A549 (cell line): ENCODE measurements at regions not wholly inside any gene's neighbourhood (a gene's known extent, or its start where the extent isn't known, plus 50 kb on each side); places are given as distances from the start of the nearest gene placed in this dataset.

Experiments used
- ATAC-seq, 2 experiments: fragments of 200-7000 bp in 1 of 2; fragments of >200 bp in 1 of 2; cut with Nextera tagmentation in 1 of 2; cut with Tn5 transposase in 1 of 2; 3 replicates each; pipeline versions ENCODE4 v1.8.0 to v1.9.1; 2018 to 2020; ENCODE audit warnings: mild to moderate bottlenecking in 1 of 2, moderate library complexity in 1 of 2
- CTCF ChIA-PET: fragments of 300-600 bp; sonication (Branson Sonifier 250); formaldehyde crosslinking; extraction: SDS; loops from one replicate; lab custom pipeline; 2021; ENCODE audit warnings: antibody characterized with exemption, inconsistent platforms; lab: Yijun Ruan, JAX
- POLR2A ChIA-PET: fragments of 350-600 bp; formaldehyde crosslinking; extraction: SDS; loops from one replicate; lab custom pipeline; 2021; ENCODE audit warnings: antibody characterized with exemption, inconsistent platforms; lab: Yijun Ruan, JAX
- DNase-seq, 2 experiments: peaks; one replicate each; pipeline versions ENCODE4 v3.0.0 to v3.0.0-alpha.2; 2011 to 2016; ENCODE audit warnings: low read depth in 1 of 2, low spot score in 1 of 2
- FAIRE-seq: peaks from 2 replicates; lab custom pipeline; 2011; peaks lifted over from hg19 to GRCh38; lab: Jason Lieb, UNC
- H3K27ac ChIP-seq, 2 experiments: fragments of >200 bp; sonication (Bioruptor Twin); formaldehyde crosslinking; 3 replicates each; pipeline ENCODE4 v1.5.1; 2016 to 2017
- H3K4me1 ChIP-seq: fragments of >200 bp; sonication (Bioruptor Twin); formaldehyde crosslinking; 3 replicates; pipeline ENCODE4 v1.6.1; 2016
- H3K4me2 ChIP-seq: fragments of >200 bp; sonication (Bioruptor Twin); formaldehyde crosslinking; 3 replicates; pipeline ENCODE4 v1.6.1; 2016
- H3K4me3 ChIP-seq: fragments of >200 bp; sonication (Bioruptor Twin); formaldehyde crosslinking; 3 replicates; pipeline ENCODE4 v1.5.1; 2016
- H3K9me3 ChIP-seq: fragments of >200 bp; sonication (Bioruptor Twin); formaldehyde crosslinking; 3 replicates; pipeline ENCODE4 v1.6.1; 2016
- CBX8 ChIP-seq: fragments of 200-600 bp; sonication (generic); IDR thresholded peaks from 2 replicates; pipeline ENCODE4 v1.6.1; 2016
- CEBPB ChIP-seq, 2 experiments: fragments of >200 bp in 1 of 2; sonication (Bioruptor Twin) in 1 of 2; formaldehyde crosslinking in 1 of 2; IDR thresholded peaks; 2 replicates each; pipeline ENCODE4 v1.6.1; 2012 to 2016
- CHD2 ChIP-seq: fragments of 150-350 bp; IDR thresholded peaks from 2 replicates; pipeline ENCODE4 v1.6.1; 2014; ENCODE audit warnings: low read length; ENCODE audit not compliant: partially characterized antibody
- EHMT2 ChIP-seq: fragments of 200-600 bp; sonication (generic); IDR thresholded peaks from 2 replicates; pipeline ENCODE4 v1.6.1; 2016; ENCODE audit warnings: antibody characterized with exemption, low read depth, mild to moderate bottlenecking, moderate library complexity
- ELK1 ChIP-seq: fragments of 150-350 bp; IDR thresholded peaks from 2 replicates; pipeline ENCODE4 v1.6.1; 2014; ENCODE audit warnings: low read depth, mild to moderate bottlenecking, low read length
- HMGXB4 ChIP-seq: fragments of 250-450 bp; sonication (Bioruptor Pico); IDR thresholded peaks from 2 replicates; pipeline ENCODE4 v1.5.0; 2021; ENCODE audit warnings: mild to moderate bottlenecking, moderate library complexity, borderline replicate concordance
- HOXA7 ChIP-seq: fragments of 250-450 bp; sonication (Bioruptor Pico); IDR thresholded peaks from 2 replicates; pipeline ENCODE4 v1.5.0; 2020; ENCODE audit warnings: mild to moderate bottlenecking, moderate library complexity
- JUN ChIP-seq, 2 experiments: fragments of >200 bp; sonication (Bioruptor Twin); formaldehyde crosslinking; IDR thresholded peaks; 2 replicates in 1 of 2; 3 replicates in 1 of 2; pipeline ENCODE4 v1.6.1; 2016 to 2017
- MAZ ChIP-seq: fragments of 150-350 bp; IDR thresholded peaks from 2 replicates; pipeline ENCODE4 v1.6.1; 2014; ENCODE audit warnings: antibody characterized with exemption, low read depth, low read length, borderline replicate concordance
- NFE2L2 ChIP-seq: fragments of 150-350 bp; conservative IDR thresholded peaks from 2 replicates; pipeline ENCODE4 v1.6.1; 2014; ENCODE audit warnings: low read length
- PBX3 ChIP-seq: IDR thresholded peaks from 2 replicates; pipeline ENCODE4 v1.6.1; 2012
- RARB ChIP-seq: fragments of 250-450 bp; sonication (Bioruptor Pico); IDR thresholded peaks from 2 replicates; pipeline ENCODE4 v1.8.0; 2021; ENCODE audit warnings: mild to moderate bottlenecking, moderate library complexity
- RNF2 ChIP-seq: fragments of 200-600 bp; sonication (generic); IDR thresholded peaks from 2 replicates; pipeline ENCODE4 v1.6.1; 2016; ENCODE audit warnings: low read depth, mild to moderate bottlenecking, antibody characterized with exemption, moderate library complexity, borderline replicate concordance
- SREBF2 ChIP-seq: fragments of 450-650 bp; IDR thresholded peaks from 2 replicates; pipeline ENCODE4 v1.6.1; 2014; ENCODE audit warnings: mild to moderate bottlenecking, moderate library complexity
- ZC3H11A ChIP-seq: fragments of 450-650 bp; IDR thresholded peaks from 2 replicates; pipeline ENCODE4 v1.6.1; 2014; ENCODE audit warnings: antibody characterized with exemption, mild to moderate bottlenecking
- ZNF302 ChIP-seq: fragments of 250-450 bp; sonication (Bioruptor Pico); IDR thresholded peaks from 2 replicates; pipeline ENCODE4 v1.9.0; 2021; ENCODE audit warnings: inconsistent platforms, mild to moderate bottlenecking, moderate library complexity
- WGBS: methylation state at CpG from one replicate; pipeline ENCODE4 v1.1.6; 2017; ENCODE audit errors: missing lambda C conversion rate; 5-methylcytosine and 5-hydroxymethylcytosine counted together
- TF ChIP-seq, protein P1 (sequence below): fragments of >200 bp; sonication (Bioruptor Twin); formaldehyde crosslinking; IDR thresholded peaks from 3 replicates; pipeline ENCODE4 v1.6.1; 2016
- TF ChIP-seq, protein P2 (sequence below): fragments of 250-450 bp; sonication (Bioruptor Pico); IDR thresholded peaks from 2 replicates; pipeline ENCODE4 v1.5.0; 2020; ENCODE audit warnings: low read depth, mild to moderate bottlenecking, moderate library complexity

GRCh38 chr14:96629558-96630222 lies 127.5 kb downstream of the PAPOLA start:
- FAIRE-seq = no peak
- no peak for TF ChIP-seq PBX3
- no peak for TF ChIP-seq ZC3H11A
- TF ChIP-seq HMGXB4 (CRISPR knock-in tag) = no peak
- TF ChIP-seq, protein P1, sequence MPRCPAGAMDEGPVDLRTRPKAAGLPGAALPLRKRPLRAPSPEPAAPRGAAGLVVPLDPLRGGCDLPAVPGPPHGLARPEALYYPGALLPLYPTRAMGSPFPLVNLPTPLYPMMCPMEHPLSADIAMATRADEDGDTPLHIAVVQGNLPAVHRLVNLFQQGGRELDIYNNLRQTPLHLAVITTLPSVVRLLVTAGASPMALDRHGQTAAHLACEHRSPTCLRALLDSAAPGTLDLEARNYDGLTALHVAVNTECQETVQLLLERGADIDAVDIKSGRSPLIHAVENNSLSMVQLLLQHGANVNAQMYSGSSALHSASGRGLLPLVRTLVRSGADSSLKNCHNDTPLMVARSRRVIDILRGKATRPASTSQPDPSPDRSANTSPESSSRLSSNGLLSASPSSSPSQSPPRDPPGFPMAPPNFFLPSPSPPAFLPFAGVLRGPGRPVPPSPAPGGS = no peak
- TF ChIP-seq, protein P2, sequence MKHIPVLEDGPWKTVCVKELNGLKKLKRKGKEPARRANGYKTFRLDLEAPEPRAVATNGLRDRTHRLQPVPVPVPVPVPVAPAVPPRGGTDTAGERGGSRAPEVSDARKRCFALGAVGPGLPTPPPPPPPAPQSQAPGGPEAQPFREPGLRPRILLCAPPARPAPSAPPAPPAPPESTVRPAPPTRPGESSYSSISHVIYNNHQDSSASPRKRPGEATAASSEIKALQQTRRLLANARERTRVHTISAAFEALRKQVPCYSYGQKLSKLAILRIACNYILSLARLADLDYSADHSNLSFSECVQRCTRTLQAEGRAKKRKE (CRISPR knock-in tag) = no peak
- no peak for TF ChIP-seq CEBPB (IDR thresholded peaks at IDR 0.05)
- TF ChIP-seq ZNF302 (CRISPR knock-in tag) = no peak
- TF ChIP-seq ELK1 = no peak
- TF ChIP-seq MAZ = no peak
- no peak for TF ChIP-seq SREBF2
- no peak for TF ChIP-seq CBX8

GRCh38 chr14:96630281-96630680 lies 128.1 kb downstream of the PAPOLA start:
- POLR2A ChIA-PET = no interaction called here
- H3K4me2 ChIP-seq = no peak overlapping the region
- FAIRE-seq = no peak
- H3K9me3 ChIP-seq = no peaks in the 10 kb centered on the region
- 72% methylated on average over 6 of the region's 6 CpGs for WGBS
- no peak for ATAC-seq
- no peaks in the 10 kb centered on the region for H3K4me1 ChIP-seq
- no peak overlapping the region for H3K27ac ChIP-seq
- H3K4me3 ChIP-seq = no peak overlapping the region
- TF ChIP-seq JUN (IDR thresholded peaks at IDR 0.05) (no peak), EHMT2 (no peak), NFE2L2 (no peak), RNF2 (no peak), CHD2 (no peak), RARB (CRISPR knock-in tag) (no peak), CBX8 (no peak), HOXA7 (CRISPR knock-in tag) (no peak)
- no peak for DNase-seq
- CTCF ChIA-PET = no interaction called here

More at GRCh38 chr14:96629558-96630222, 127.5 kb downstream of the PAPOLA start:
- WGBS = 29% methylated on average over 4 of the region's 4 CpGs
- Histone ChIP-seq H3K4me1 (no peaks in the 10 kb centered on the region), H3K27ac (no peak overlapping the region), H3K4me3 (no peak overlapping the region), H3K4me2 (no peak overlapping the region), H3K9me3 (no peaks in the 10 kb centered on the region)
- no peak for DNase-seq
- ATAC-seq = no peak
- ChIA-PET POLR2A (no interaction called here), CTCF (no interaction called here)
